Choroid plexus epithelial cell (primary cell): ENCODE measurements at regions not wholly inside any gene's neighbourhood (a gene's known extent, or its start where the extent isn't known, plus 50 kb on each side); places are given as distances from the start of the nearest gene placed in this dataset.

Source experiments
- DNase-seq: peaks from one replicate; pipeline ENCODE4 v3.0.0-alpha.2; 2010; ENCODE audit warnings: low read depth
- H3K4me3 ChIP-seq: 2 replicates; pipeline ENCODE4 v1.5.1; 2011; ENCODE audit warnings: low read depth, mild to moderate bottlenecking, control low read depth, low read length, moderate library complexity
- CTCF ChIP-seq: conservative IDR thresholded peaks from 2 replicates; pipeline ENCODE4 v1.5.1; 2011; ENCODE audit warnings: low read depth, mild to moderate bottlenecking, control low read depth, inconsistent platforms, low read length, moderate library complexity

DNA sequence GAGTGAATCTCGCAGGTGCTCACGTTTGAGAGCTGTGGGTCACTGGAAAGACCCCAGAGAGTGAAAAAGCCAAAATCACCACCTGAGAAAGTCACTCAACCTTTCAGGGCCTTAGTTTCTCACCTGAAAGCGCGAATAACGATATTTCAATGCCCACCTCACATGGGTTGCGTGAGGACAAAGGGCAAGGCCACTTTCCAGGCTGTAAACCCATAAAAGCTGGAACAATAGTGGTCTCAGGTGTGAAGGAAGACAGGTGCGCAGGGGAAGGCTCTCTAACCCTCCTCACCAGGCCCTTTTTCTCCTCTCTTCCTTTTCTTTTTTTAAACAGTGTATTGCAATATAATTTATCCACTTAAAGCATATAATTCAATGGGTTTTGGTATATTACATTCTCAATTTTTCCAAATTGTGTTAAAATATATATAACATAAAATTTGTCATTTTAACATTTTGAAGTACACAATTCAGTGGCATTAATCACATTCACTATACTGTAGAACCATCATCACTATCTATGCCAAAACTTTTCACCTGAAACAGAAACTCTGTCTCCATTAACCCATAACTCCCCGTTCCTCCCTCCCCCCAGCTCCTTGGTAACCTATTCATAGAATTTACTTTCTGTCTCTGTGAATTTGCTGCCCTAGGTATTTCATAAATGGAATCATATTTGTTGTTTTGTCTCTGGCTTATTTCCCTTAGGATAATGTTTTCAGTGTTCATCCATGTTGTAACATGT is 118.4 kb upstream of the TNR start:
- no peak overlapping the region for H3K4me3 ChIP-seq
- no peak for TF ChIP-seq CTCF
- no peak for DNase-seq

- H3K4me3 ChIP-seq = no peak overlapping the region
- TF ChIP-seq CTCF = no peak
- no peak for DNase-seq
Observed at GRCh38 chr1:175857756-175858155, 114.4 kb upstream of the TNR start.

- H3K4me3 ChIP-seq = no peak overlapping the region
- TF ChIP-seq CTCF = no peak
- DNase-seq = no peak
Observed at GRCh38 chr1:175853681-175854080, 110.3 kb upstream of the TNR start.

GRCh38 chr1:175851749-175852148 is 108.4 kb upstream of the TNR start:
- no peak for DNase-seq
- H3K4me3 ChIP-seq = no peak overlapping the region
- TF ChIP-seq CTCF = no peak

DNA sequence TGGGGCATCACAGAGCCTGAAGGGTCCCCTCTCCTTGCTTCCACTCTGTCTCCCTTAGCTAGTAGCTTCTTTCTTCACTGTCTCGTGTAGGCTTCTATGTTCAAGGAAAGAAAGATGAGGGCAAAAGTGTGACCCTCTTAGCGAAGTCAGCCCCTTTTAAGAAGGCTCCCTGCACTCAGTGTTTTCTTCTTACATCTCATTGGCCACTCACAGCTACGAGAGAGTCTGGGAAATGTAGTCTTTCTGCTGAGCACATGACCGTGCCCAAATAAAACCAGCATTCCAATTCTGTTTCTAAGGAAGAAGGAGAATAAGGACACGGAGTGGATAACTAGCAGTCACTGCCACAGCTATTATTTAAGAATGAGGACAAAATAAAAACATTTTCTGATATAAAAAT is 104.9 kb upstream of the TNR start:
- H3K4me3 ChIP-seq = no peak overlapping the region
- no peak for TF ChIP-seq CTCF

GRCh38 chr1:175845985-175846384 is 102.6 kb upstream of the TNR start:
- no peak for TF ChIP-seq CTCF
- DNase-seq = no peak
- H3K4me3 ChIP-seq = no peak overlapping the region

More for the DNA sequence above, 104.9 kb upstream of the TNR start:
- no peak for DNase-seq

GRCh38 chr1:175845338-175845737 is 101.9 kb upstream of the TNR start:
- no peak for TF ChIP-seq CTCF

More at GRCh38 chr1:175845338-175845737, 101.9 kb upstream of the TNR start:
- H3K4me3 ChIP-seq = no peak overlapping the region
- DNase-seq = no peak
